SKM-1 treated with dmso at 0.1 percent for 144 hours (cell line): ENCODE measurements at regions not wholly inside any gene's neighbourhood (a gene's known extent, or its start where the extent isn't known, plus 50 kb on each side); places are given as distances from the start of the nearest gene placed in this dataset.
"Not testable (repeated sequence)": the region's sequence is repeated elsewhere in the genome, so short reads cannot be mapped to it uniquely, and the experiment has no call there.

Experiments used
- DNase-seq: peaks from one replicate; lab custom pipeline; 2025; ENCODE audit not compliant: unreplicated experiment; lab: John Stamatoyannopoulos, UW

- DNase-seq, result no peak
Observed at GRCh38 chr4:164177153-164177552, 576.8 kb upstream of the SMIM31 start.

GRCh38 chr4:164177753-164178152, 576.2 kb upstream of the SMIM31 start:
- DNase-seq, result no peak

GRCh38 chr4:164188236-164188635, 565.7 kb upstream of the SMIM31 start:
- DNase-seq, result no peak

GRCh38 chr4:164192844-164193243, 561.1 kb upstream of the SMIM31 start:
- DNase-seq, result no peak

- DNase-seq, result no peak
Observed at GRCh38 chr4:164193676-164194075, 560.3 kb upstream of the SMIM31 start.

- DNase-seq, result no peak
Observed at GRCh38 chr4:164197556-164197955, 556.4 kb upstream of the SMIM31 start.

- DNase-seq, result no peak
Observed at GRCh38 chr4:164203476-164203875, 550.5 kb upstream of the SMIM31 start.

- no peak for DNase-seq
Observed at GRCh38 chr4:164204434-164204833, 549.5 kb upstream of the SMIM31 start.

GRCh38 chr4:164207460-164207859, 546.5 kb upstream of the SMIM31 start:
- DNase-seq, result no peak

- DNase-seq, result no peak
Observed at GRCh38 chr4:164210377-164210776, 543.6 kb upstream of the SMIM31 start.

- DNase-seq, result no peak
Observed at GRCh38 chr4:164212134-164212533, 541.8 kb upstream of the SMIM31 start.

GRCh38 chr4:164212714-164213113, 541.2 kb upstream of the SMIM31 start:
- no peak for DNase-seq

GRCh38 chr4:164215113-164215741, 538.7 kb upstream of the SMIM31 start:
- DNase-seq, result no peak

- DNase-seq, result no peak
Observed at GRCh38 chr4:164221631-164222030, 532.3 kb upstream of the SMIM31 start.

- peak; percentile 24 for DNase-seq
Observed at GRCh38 chr4:164224871-164225270, 529.1 kb upstream of the SMIM31 start.

GRCh38 chr4:164229255-164229654, 524.7 kb upstream of the SMIM31 start:
- DNase-seq, result no peak

GRCh38 chr4:164239433-164239832, 514.5 kb upstream of the SMIM31 start:
- no peak for DNase-seq

- DNase-seq, result no peak
Observed at GRCh38 chr4:164239976-164240375, 514.0 kb upstream of the SMIM31 start.

GRCh38 chr4:164251257-164251656, 502.7 kb upstream of the SMIM31 start:
- DNase-seq, result no peak

- no peak for DNase-seq
Observed at GRCh38 chr4:164252286-164252685, 501.6 kb upstream of the SMIM31 start.

GRCh38 chr4:164261831-164262230, 492.1 kb upstream of the SMIM31 start:
- DNase-seq, result no peak

GRCh38 chr4:164262508-164262907, 491.4 kb upstream of the SMIM31 start:
- not testable (repeated sequence) for DNase-seq

GRCh38 chr4:164277414-164277813, 476.5 kb upstream of the SMIM31 start:
- not testable (repeated sequence) for DNase-seq
